ENCODE measurements at regions not wholly inside any gene's neighbourhood (a gene's known extent, or its start where the extent isn't known, plus 50 kb on each side); places are given as distances from the start of the nearest gene placed in this dataset.
"Not testable (repeated sequence)": the region's sequence is repeated elsewhere in the genome, so short reads cannot be mapped to it uniquely, and the experiment has no call there.

- no peak for DNase-seq
These were observed 134.1 kb downstream of the COX18 start for GRCh38 chr4:72935462-72935861.

GRCh38 chr4:72933029-72933428 lies 136.5 kb downstream of the COX18 start:
- DNase-seq: no peak

GRCh38 chr4:72931346-72931745 lies 138.2 kb downstream of the COX18 start:
- no peak for DNase-seq

GRCh38 chr4:72929596-72930274 lies 139.8 kb downstream of the COX18 start:
- DNase-seq: not testable (repeated sequence)

- DNase-seq: no peak
These were observed 144.7 kb downstream of the COX18 start for GRCh38 chr4:72924814-72925213.

GRCh38 chr4:72919937-72920336 lies 149.6 kb downstream of the COX18 start:
- no peak for DNase-seq

GRCh38 chr4:72919464-72919863 lies 150.1 kb downstream of the COX18 start:
- DNase-seq: no peak

GRCh38 chr4:72918362-72918761 lies 151.2 kb downstream of the COX18 start:
- no peak for DNase-seq

- no peak for DNase-seq
These were observed 158.2 kb downstream of the COX18 start for GRCh38 chr4:72911316-72911715.

- no peak for DNase-seq
These were observed 160.1 kb downstream of the COX18 start for GRCh38 chr4:72909461-72909860.

- DNase-seq: no peak
These were observed 167.2 kb downstream of the COX18 start for GRCh38 chr4:72902354-72902753.

GRCh38 chr4:72901553-72901952 lies 168.0 kb downstream of the COX18 start:
- DNase-seq: no peak

GRCh38 chr4:72900952-72901351 lies 168.6 kb downstream of the COX18 start:
- DNase-seq: peak; percentile 49

- DNase-seq: no peak
These were observed 169.9 kb downstream of the COX18 start for GRCh38 chr4:72899621-72900020.

GRCh38 chr4:72899214-72899613 lies 170.3 kb downstream of the COX18 start:
- DNase-seq: no peak

GRCh38 chr4:72896515-72896914 lies 173.0 kb downstream of the COX18 start:
- DNase-seq: peak; percentile 53

GRCh38 chr4:72895408-72895807 lies 174.1 kb downstream of the COX18 start:
- peak; percentile 71 for DNase-seq

- no peak for DNase-seq
These were observed 176.0 kb downstream of the COX18 start for GRCh38 chr4:72893354-72894066.

- no peak for DNase-seq
These were observed 181.2 kb downstream of the COX18 start for GRCh38 chr4:72888331-72888730.

GRCh38 chr4:72887152-72887551 lies 182.4 kb downstream of the COX18 start:
- DNase-seq: no peak

GRCh38 chr4:72886602-72887001 lies 182.9 kb downstream of the COX18 start:
- DNase-seq: no peak

GRCh38 chr4:72884225-72884624 lies 185.3 kb downstream of the COX18 start:
- not testable (repeated sequence) for DNase-seq

GRCh38 chr4:72876946-72877345 lies 192.6 kb downstream of the COX18 start:
- no peak for DNase-seq

GRCh38 chr4:72875545-72875944 lies 194.0 kb downstream of the COX18 start:
- DNase-seq: no peak

GRCh38 chr4:72875138-72875537 lies 194.4 kb downstream of the COX18 start:
- DNase-seq: no peak

Measured in NCI-H524 treated with DMSO at 0.1 percent for 48 hours (cell line).